ENCODE measurements at regions not wholly inside any gene's neighbourhood (a gene's known extent, or its start where the extent isn't known, plus 50 kb on each side); places are given as distances from the start of the nearest gene placed in this dataset.

- TF ChIP-seq, protein P1, sequence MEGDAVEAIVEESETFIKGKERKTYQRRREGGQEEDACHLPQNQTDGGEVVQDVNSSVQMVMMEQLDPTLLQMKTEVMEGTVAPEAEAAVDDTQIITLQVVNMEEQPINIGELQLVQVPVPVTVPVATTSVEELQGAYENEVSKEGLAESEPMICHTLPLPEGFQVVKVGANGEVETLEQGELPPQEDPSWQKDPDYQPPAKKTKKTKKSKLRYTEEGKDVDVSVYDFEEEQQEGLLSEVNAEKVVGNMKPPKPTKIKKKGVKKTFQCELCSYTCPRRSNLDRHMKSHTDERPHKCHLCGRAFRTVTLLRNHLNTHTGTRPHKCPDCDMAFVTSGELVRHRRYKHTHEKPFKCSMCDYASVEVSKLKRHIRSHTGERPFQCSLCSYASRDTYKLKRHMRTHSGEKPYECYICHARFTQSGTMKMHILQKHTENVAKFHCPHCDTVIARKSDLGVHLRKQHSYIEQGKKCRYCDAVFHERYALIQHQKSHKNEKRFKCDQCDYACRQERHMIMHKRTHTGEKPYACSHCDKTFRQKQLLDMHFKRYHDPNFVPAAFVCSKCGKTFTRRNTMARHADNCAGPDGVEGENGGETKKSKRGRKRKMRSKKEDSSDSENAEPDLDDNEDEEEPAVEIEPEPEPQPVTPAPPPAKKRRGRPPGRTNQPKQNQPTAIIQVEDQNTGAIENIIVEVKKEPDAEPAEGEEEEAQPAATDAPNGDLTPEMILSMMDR (IDR thresholded peaks at IDR 0.05), result no peak
- TF ChIP-seq POLR2A (IDR thresholded peaks at IDR 0.05) (no peak), POLR2AphosphoS5 (IDR thresholded peaks at IDR 0.05) (peak in 1 of 3 donors; percentile 13)
Observed at GRCh38 chr2:9112079-9112721, 94.4 kb upstream of the ASAP2 start.

Measured in stomach (tissue), 4 donors.